ENCODE measurements at regions not wholly inside any gene's neighbourhood (a gene's known extent, or its start where the extent isn't known, plus 50 kb on each side); places are given as distances from the start of the nearest gene placed in this dataset.
"Not testable (repeated sequence)": the region's sequence is repeated elsewhere in the genome, so short reads cannot be mapped to it uniquely, and the experiment has no call there.

- DNase-seq: no peak
These were observed 506.4 kb upstream of the JAG1 start for GRCh38 chr20:11180186-11180585.

GRCh38 chr20:11181129-11181528 lies 507.3 kb upstream of the JAG1 start:
- DNase-seq: not testable (repeated sequence)

GRCh38 chr20:11181966-11182365 lies 508.2 kb upstream of the JAG1 start:
- no peak for DNase-seq

GRCh38 chr20:11182720-11183119 lies 508.9 kb upstream of the JAG1 start:
- DNase-seq: no peak

- no peak for DNase-seq
These were observed 512.7 kb upstream of the JAG1 start for GRCh38 chr20:11186301-11187008.

- DNase-seq: no peak
These were observed 515.2 kb upstream of the JAG1 start for GRCh38 chr20:11188843-11189603.

GRCh38 chr20:11190741-11191140 lies 516.9 kb upstream of the JAG1 start:
- DNase-seq: no peak

GRCh38 chr20:11192106-11192505 lies 518.3 kb upstream of the JAG1 start:
- DNase-seq: no peak

GRCh38 chr20:11193241-11193640 lies 519.4 kb upstream of the JAG1 start:
- DNase-seq: no peak

GRCh38 chr20:11195169-11195568 lies 521.4 kb upstream of the JAG1 start:
- DNase-seq: peak; percentile 47

- no peak for DNase-seq
These were observed 522.2 kb upstream of the JAG1 start for GRCh38 chr20:11195899-11196558.

GRCh38 chr20:11197851-11198250 lies 524.1 kb upstream of the JAG1 start:
- no peak for DNase-seq

GRCh38 chr20:11200423-11200822 lies 526.6 kb upstream of the JAG1 start:
- DNase-seq: no peak

GRCh38 chr20:11204926-11205768 lies 531.3 kb upstream of the JAG1 start:
- no peak for DNase-seq

- DNase-seq: no peak
These were observed 532.1 kb upstream of the JAG1 start for GRCh38 chr20:11205769-11206362.

GRCh38 chr20:11207749-11208502 lies 534.1 kb upstream of the JAG1 start:
- DNase-seq: no peak

GRCh38 chr20:11210611-11211010 lies 536.8 kb upstream of the JAG1 start:
- no peak for DNase-seq

GRCh38 chr20:11212272-11212671 lies 538.5 kb upstream of the JAG1 start:
- DNase-seq: no peak

- DNase-seq: no peak
These were observed 539.1 kb upstream of the JAG1 start for GRCh38 chr20:11212902-11213301.

- DNase-seq: no peak
These were observed 540.5 kb upstream of the JAG1 start for GRCh38 chr20:11214256-11214840.

Data from right kidney (tissue), 1 donor.